BJ (cell line): ENCODE measurements at regions not wholly inside any gene's neighbourhood (a gene's known extent, or its start where the extent isn't known, plus 50 kb on each side); places are given as distances from the start of the nearest gene placed in this dataset.

ENCODE experiments used
- CTCF ChIA-PET: fragments of 350-600 bp; formaldehyde crosslinking; extraction: SDS; loops from one replicate; lab custom pipeline; 2021; ENCODE audit warnings: antibody characterized with exemption, inconsistent platforms; lab: Yijun Ruan, JAX
- POLR2A ChIA-PET: fragments of 300-600 bp; sonication (Branson Sonifier 250); formaldehyde crosslinking; extraction: SDS; loops from one replicate; lab custom pipeline; 2021; ENCODE audit warnings: antibody characterized with exemption; lab: Charles Lee
- DNase-seq: peaks from one replicate; pipeline ENCODE4 v3.0.0-alpha.2; 2011; ENCODE audit warnings: low read depth
- H3K27me3 ChIP-seq: 2 replicates; pipeline ENCODE4 v1.6.0; 2011; ENCODE audit warnings: low read length; ENCODE audit not compliant: control insufficient read depth, insufficient read depth
- H3K36me3 ChIP-seq: 2 replicates; pipeline ENCODE4 v1.5.1; 2011; ENCODE audit warnings: low read length; ENCODE audit not compliant: control insufficient read depth, insufficient read depth
- H3K4me3 ChIP-seq: 2 replicates; pipeline ENCODE4 v1.5.1; 2011; ENCODE audit warnings: low read depth, mild to moderate bottlenecking, control low read depth, low read length
- CTCF ChIP-seq: IDR thresholded peaks from 2 replicates; pipeline ENCODE4 v1.5.1; 2011; ENCODE audit warnings: low read depth, mild to moderate bottlenecking, control low read depth, inconsistent platforms, low read length, moderate library complexity; ENCODE audit not compliant: insufficient read depth

- H3K27me3 ChIP-seq: 0 out of 2 replicates have a peak, but pooled peaks cover 4% of the 10 kb centered on the region
- CTCF ChIA-PET: interaction anchor here (1.1 to 2.4 kb wide), 3 partner anchors 10 to 463 kb away, joined by 3 to 9 read pairs (median 6); no protein-coding TSS in a partner anchor
- DNase-seq: no peak
- POLR2A ChIA-PET: no interaction called here
- TF ChIP-seq CTCF: no peak
- no peak overlapping the region for H3K4me3 ChIP-seq
- H3K36me3 ChIP-seq: no peaks in the 10 kb centered on the region; the same call in 1 of the 2 replicates
Measured at GRCh38 chr3:124097362-124098131, 105.6 kb upstream of the ROPN1 start.

- POLR2A ChIA-PET: no interaction called here
- Histone ChIP-seq H3K4me3 (no peak overlapping the region), H3K27me3 (peaks cover 2% of the 10 kb centered on the region; the same call in 1 of the 2 replicates), H3K36me3 (no peaks in the 10 kb centered on the region)
- CTCF ChIA-PET: no interaction called here
- no peak for DNase-seq
- TF ChIP-seq CTCF: no peak
Measured at GRCh38 chr3:124101643-124102042, 109.7 kb upstream of the ROPN1 start.

GRCh38 chr3:124107104-124107890 is 115.4 kb upstream of the ROPN1 start:
- CTCF ChIA-PET: interaction anchor here (1.2 to 1.8 kb wide), 4 partner anchors 9 to 140 kb away, joined by 4 to 7 read pairs (median 5); no protein-coding TSS in a partner anchor
- Histone ChIP-seq H3K27me3 (no peaks in the 10 kb centered on the region; the same call in 1 of the 2 replicates), H3K4me3 (no peak overlapping the region), H3K36me3 (no peaks in the 10 kb centered on the region)
- no peak for TF ChIP-seq CTCF
- DNase-seq: peak; percentile 50
- POLR2A ChIA-PET: interaction anchor here (1.2 kb wide), 1 partner anchor 9 kb away, joined by 4 read pairs; no protein-coding TSS in a partner anchor

- Histone ChIP-seq H3K36me3 (no peaks in the 10 kb centered on the region), H3K4me3 (no peak overlapping the region), H3K27me3 (no peaks in the 10 kb centered on the region; the same call in 1 of the 2 replicates)
- no peak for DNase-seq
- ChIA-PET CTCF (no interaction called here), POLR2A (interaction anchor here (0.6 kb wide), 1 partner anchor 101 kb away, joined by 3 read pairs; no protein-coding TSS in a partner anchor)
- TF ChIP-seq CTCF: no peak
Measured at GRCh38 chr3:124108446-124108845, 116.5 kb upstream of the ROPN1 start.

GRCh38 chr3:124113485-124113884 is 121.6 kb upstream of the ROPN1 start:
- DNase-seq: no peak
- H3K27me3 ChIP-seq: no peaks in the 10 kb centered on the region
- ChIA-PET POLR2A (no interaction called here), CTCF (interaction anchor here (1.3 kb wide), 1 partner anchor 34 kb away, joined by 4 read pairs; no protein-coding TSS in a partner anchor)
- no peak for TF ChIP-seq CTCF
- no peak overlapping the region for H3K4me3 ChIP-seq
- H3K36me3 ChIP-seq: no peaks in the 10 kb centered on the region
